ENCODE measurements at regions not wholly inside any gene's neighbourhood (a gene's known extent, or its start where the extent isn't known, plus 50 kb on each side); places are given as distances from the start of the nearest gene placed in this dataset.

GRCh38 chr13:68190818-68191217, 960.7 kb upstream of the PCDH9 start:
- TF ChIP-seq, protein P1, sequence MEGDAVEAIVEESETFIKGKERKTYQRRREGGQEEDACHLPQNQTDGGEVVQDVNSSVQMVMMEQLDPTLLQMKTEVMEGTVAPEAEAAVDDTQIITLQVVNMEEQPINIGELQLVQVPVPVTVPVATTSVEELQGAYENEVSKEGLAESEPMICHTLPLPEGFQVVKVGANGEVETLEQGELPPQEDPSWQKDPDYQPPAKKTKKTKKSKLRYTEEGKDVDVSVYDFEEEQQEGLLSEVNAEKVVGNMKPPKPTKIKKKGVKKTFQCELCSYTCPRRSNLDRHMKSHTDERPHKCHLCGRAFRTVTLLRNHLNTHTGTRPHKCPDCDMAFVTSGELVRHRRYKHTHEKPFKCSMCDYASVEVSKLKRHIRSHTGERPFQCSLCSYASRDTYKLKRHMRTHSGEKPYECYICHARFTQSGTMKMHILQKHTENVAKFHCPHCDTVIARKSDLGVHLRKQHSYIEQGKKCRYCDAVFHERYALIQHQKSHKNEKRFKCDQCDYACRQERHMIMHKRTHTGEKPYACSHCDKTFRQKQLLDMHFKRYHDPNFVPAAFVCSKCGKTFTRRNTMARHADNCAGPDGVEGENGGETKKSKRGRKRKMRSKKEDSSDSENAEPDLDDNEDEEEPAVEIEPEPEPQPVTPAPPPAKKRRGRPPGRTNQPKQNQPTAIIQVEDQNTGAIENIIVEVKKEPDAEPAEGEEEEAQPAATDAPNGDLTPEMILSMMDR (IDR thresholded peaks at IDR 0.05), result no peak
- TF ChIP-seq POLR2A (IDR thresholded peaks at IDR 0.05), result no peak
- no peak for TF ChIP-seq POLR2AphosphoS5 (IDR thresholded peaks at IDR 0.05)
- TF ChIP-seq EP300 (IDR thresholded peaks at IDR 0.05), result no peak

All from upper lobe of left lung (tissue), 4 donors.